ENCODE measurements at regions not wholly inside any gene's neighbourhood (a gene's known extent, or its start where the extent isn't known, plus 50 kb on each side); places are given as distances from the start of the nearest gene placed in this dataset.
"Not testable (repeated sequence)": the region's sequence is repeated elsewhere in the genome, so short reads cannot be mapped to it uniquely, and the experiment has no call there.

- DNase-seq, result no peak
Observed at GRCh38 chr13:80012251-80012650, 328.7 kb downstream of the SPRY2 start.

- DNase-seq, result no peak
Observed at GRCh38 chr13:80011448-80012212, 329.3 kb downstream of the SPRY2 start.

- DNase-seq, result no peak
Observed at GRCh38 chr13:80010846-80011245, 330.1 kb downstream of the SPRY2 start.

DNA sequence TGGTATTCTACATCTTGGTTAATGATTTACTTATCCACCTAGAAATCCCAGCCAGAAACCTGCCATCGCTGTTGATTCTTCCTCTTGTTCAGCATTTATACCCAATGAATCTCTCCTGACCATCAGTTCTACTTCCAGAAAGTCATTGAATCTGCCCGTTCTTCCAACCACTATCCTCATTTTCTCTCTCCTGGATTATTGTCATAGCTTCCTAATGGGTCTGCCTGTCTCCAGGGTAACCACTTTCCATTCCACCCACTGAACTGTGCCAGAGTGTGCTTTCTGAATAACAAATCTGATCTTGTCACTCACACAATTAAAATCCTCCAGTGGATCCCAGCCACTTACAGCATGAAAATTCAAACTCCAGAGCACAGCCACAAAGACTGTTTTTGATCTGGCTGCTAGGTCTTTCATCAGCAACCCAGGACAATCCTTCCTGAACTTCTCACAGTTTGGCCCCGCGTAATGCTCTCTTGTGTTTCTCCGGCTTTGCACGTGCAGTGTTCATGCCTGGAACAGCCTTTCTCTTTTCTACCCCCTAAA, 330.6 kb downstream of the SPRY2 start:
- DNase-seq, result no peak

DNA sequence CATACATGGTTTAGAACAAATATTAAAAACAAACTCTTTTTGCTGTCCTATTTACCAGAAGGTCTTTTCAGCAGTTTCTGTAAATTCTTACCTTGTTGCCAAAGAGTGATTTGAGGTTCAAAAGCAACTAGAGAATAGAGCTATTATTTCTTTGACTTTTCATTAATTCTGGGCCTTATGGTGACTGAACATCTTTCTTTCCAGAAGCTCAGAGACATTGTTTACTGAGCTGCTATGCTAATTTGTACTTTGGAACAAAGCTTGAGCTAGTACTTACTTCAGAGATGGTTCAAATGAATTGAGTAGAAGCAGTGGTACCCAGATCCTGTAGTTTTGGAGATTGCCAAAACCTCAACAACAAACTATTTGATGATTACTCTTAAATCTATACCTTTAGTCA, 331.2 kb downstream of the SPRY2 start:
- no peak for DNase-seq

DNA sequence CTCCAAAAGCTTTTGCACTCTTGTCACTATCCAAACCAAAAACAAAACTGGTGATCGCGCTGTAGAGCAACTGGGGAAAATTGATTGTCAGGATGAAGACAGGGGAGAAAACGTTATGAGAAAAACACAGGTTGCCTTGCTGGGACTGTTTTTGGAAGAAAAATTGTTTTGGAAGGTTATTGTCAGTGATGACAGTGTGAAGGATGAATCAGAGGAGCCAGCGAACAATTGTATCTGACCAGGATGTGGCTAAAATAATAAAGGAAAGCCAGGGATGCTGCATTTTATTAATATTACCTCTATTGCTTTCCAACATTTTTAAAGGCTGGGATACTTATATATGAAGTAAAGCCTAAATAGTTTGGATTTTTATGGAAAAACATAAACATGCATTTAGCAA, 334.0 kb downstream of the SPRY2 start:
- no peak for DNase-seq

- DNase-seq, result no peak
Observed at GRCh38 chr13:80001510-80001842, 339.4 kb downstream of the SPRY2 start.

GRCh38 chr13:80000684-80001509, 340.0 kb downstream of the SPRY2 start:
- DNase-seq, result no peak

DNA sequence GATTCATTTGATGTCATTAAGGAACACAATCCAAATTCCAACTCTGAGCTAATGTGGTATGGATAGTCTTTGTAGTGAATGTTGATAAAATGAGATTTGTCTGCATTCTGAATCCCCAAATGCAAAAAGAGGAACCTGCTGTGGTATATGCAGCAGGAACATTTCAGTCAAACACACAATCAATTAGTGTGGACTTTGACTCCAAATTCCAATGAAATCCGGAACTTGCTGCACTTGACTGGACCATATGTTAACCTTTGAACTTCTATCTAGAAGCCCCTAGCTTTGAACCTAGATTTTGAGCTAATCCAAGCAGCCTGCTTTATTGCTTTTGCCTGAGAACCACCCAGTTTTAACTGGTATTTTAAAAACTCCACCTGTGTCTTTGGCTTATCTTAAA, 341.3 kb downstream of the SPRY2 start:
- no peak for DNase-seq

- DNase-seq, result no peak
Observed at GRCh38 chr13:79998381-79998880, 342.5 kb downstream of the SPRY2 start.

DNA sequence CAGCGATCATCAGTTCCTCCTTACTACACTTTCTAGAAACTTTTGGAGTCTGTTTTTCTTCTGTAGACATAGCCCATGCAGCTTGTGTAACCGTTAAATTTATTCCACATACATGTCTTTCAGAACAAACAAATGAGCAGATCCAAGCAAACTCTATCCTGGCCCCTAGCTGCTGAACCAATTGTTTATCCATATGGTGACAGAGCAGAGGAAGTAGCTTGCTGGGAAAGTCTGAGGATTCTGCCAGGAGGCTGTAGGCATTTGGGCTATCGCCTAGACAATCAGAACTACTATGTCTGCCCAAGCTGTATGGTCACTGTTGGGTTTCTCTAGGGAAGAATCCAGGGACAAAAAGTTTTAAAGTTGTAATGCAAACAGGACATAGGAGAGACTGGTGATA, 343.7 kb downstream of the SPRY2 start:
- no peak for DNase-seq

DNA sequence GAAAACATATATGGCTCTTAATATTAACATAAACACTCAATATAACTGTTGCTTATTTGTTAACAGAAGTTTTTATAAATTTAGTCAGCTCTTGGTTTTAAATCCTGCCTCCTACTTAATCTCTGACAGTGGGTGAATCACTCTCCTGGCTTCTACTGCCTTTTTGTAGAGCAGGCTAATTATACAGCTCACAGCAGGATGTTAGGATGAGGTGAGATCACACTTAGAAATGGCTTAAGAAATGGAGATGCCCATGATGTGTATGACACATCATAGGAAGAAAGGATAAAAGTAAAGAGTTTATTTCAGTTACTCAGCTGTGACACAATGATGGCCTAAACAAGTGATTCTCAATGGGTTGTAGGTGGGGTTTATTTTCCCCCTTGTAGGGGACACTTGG, 345.6 kb downstream of the SPRY2 start:
- no peak for DNase-seq

DNA sequence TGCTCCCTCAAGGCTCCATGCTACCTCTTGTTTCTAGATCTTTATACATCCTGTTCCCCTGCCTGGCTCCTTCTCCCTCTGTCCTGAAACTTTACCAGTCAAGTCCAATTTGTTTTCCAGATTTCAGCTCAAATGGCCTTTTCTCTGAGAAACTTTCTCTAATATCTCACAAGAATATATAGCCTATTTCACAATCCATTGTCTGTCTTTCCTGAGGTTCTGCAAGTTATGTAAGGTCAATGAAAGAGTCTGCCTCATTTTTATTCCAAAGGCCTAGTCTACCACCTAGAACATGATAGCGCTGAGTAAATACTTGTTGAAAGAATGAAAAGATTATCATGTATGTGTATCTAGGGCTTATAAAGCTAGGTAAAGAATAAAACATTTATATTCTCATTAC, 348.8 kb downstream of the SPRY2 start:
- no peak for DNase-seq

DNA sequence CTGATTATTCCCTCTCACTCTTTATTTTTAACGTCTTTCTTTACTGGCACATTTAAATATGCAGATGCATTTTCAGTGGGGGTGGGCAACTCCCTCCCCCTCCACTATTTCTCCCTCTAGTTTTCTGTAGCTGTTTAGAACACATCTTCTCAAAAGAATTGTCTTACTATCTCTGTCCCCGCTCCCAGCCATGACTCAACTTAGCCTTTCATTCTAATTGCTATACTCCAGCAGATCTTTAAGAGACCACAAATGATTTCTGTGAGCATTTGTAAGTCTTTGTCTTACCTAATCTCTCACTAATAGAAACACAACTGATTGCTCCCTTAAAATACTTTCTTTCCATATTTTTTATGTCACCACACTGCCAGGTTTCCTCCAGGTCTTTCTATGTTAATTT, 350.9 kb downstream of the SPRY2 start:
- DNase-seq, result no peak

DNA sequence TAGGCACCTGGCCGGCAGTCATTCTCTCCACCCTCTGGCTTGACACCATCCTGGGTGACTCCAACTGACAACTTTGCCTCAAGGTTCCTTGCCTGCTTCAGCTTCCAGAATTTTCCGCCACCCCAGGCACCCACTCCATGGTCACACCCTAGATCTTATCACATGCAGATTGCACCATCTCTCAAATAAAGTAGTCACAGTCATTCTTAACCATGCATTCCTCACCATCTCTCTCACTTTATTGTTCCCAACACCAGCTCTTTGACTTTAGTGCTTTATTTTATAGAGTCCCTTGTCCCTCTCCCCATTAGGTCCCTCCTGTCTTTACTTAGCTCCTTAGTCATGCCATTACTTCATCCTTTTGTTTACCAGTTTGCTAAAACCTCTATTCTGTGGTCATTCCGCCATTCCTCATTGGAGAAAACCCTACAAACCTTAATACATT, 351.7 kb downstream of the SPRY2 start:
- no peak for DNase-seq

DNA sequence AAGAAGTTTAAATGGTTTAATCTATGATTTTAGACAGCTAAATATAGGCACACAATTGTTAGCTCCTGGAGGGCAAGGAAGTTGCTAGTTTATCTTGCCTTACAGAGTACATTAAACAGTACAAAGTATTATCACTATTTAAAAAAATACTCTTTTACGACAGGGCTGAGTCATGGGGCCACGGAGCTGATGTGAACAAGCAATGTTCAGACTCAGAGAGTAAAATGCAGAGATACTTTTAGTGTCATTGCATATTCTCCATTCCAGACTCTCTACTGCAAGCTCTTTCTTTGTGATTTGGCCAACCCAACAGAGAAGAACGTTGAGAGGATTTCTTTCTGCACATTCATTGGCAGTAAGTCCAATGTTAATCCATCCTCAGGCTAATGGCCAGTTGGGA, 352.4 kb downstream of the SPRY2 start:
- no peak for DNase-seq

DNA sequence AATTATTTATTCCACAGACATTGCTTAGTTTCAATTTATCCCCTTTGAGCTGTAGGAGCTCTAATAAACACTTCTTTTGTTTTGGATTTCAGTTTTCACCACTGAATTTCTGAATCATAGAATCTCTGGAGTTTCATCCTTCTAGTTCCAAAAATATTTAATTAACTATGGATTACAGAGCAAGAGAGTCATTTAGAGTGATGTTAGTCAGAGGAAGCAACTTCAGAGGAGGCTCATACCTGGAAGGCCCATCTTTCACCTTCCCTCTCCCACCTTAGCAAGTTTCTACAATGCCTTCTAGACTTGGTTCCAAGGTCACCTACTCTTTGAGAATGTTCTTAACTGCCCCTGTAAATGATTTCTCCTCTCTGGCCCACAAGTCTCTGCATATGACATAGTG, 353.2 kb downstream of the SPRY2 start:
- DNase-seq, result no peak

DNA sequence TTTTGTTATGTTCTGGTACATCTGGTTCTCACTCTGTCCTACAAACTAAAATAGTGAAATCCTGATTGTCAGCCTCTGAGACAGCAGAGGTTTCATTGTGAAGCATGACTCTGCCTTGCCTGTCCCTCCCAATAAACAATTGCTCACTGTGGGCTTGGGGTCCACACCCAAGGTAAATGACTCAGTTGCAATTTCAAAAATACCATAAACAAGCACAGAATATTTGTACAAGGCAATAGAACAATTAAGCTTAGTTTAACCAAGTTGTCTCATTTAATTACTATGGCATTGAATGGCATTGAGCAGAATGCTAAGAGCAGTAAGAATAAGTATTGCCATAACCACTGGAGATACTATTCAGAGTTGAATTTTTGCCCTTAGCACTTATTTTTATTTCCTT, 353.6 kb downstream of the SPRY2 start:
- DNase-seq, result no peak

DNA sequence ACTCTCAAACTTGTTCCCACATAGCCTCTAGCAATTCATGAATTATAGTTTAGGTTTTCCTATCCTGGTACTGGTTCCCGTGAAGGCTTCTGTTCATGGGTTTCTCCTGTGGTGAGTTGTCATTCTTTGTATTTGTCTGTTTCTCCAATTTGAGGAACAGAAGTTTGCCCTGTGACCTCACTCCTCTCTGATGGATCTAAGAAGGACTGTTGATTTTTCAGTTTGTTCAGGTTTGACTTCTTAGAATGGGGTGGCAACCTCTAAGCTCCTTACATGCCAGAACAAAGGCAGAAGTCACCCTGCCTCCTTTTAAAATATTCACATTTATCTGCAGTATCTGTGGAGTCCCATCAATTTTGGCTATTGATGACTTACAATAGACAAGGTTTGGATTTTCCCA, 354.0 kb downstream of the SPRY2 start:
- no peak for DNase-seq

- not testable (repeated sequence) for DNase-seq
Observed at GRCh38 chr13:79974935-79975650, 365.8 kb downstream of the SPRY2 start.

DNA sequence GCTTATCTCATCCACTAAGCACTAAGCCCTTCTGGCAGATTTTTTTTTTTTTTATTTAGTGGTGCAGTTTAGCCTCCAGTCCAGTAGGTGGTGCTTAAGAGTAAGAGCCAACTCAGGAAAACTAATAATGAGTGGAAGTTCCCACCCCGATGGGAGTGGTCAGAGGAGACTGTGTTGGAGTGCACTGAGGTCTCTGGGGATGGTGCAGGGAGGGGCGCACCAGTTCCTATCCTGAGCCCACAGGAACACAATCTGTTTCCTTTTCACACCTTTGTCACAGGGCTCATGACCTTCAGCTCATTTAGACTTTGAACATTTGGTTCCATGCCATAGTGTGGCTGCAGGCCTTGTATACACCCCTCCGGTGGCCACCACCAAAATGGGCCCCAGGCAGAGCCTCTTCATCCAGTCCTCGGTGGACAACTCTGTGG, 367.4 kb downstream of the SPRY2 start:
- no peak for DNase-seq

DNA sequence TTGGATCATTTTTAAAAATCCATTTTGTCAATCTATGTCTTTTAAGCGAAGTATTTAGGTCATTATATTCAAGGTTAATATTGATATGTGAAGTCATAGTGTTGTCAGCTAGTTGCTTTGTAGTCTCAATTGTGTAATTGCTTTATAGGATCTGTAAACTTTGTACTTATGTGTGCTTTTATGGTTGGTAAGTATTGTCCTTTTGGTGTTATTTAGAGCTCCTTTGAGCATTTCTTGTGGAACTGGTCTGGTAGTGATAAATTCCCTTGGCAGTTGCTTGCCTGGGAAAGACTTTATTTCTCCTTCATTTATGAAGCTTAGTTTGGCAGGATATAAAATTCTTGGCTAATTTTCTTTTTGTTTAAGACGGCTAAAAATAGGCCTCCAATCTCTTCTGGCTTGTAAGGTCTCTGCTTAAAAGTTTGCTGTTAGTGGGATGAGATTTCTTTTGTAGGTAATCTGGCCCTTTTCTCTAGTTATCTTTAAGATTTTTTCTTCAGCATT, 368.8 kb downstream of the SPRY2 start:
- no peak for DNase-seq

- no peak for DNase-seq
Observed at GRCh38 chr13:79966493-79966895, 374.4 kb downstream of the SPRY2 start.
